LNCaP clone FGC (cell line): ENCODE measurements at regions not wholly inside any gene's neighbourhood (a gene's known extent, or its start where the extent isn't known, plus 50 kb on each side); places are given as distances from the start of the nearest gene placed in this dataset.

Source experiments
- DNase-seq: peaks from one replicate; pipeline ENCODE4 v3.0.0-alpha.2; 2011; ENCODE audit warnings: low read depth
- H3K4me3 ChIP-seq: 2 replicates; pipeline ENCODE4 v1.5.1; 2011; ENCODE audit warnings: mild to moderate bottlenecking, low read depth, low read length, control low read depth
- TF ChIP-seq, protein P1 (sequence below): IDR thresholded peaks from 2 replicates; pipeline ENCODE4 v1.5.1; 2012; ENCODE audit warnings: mild to moderate bottlenecking; ENCODE audit not compliant: control insufficient read depth, insufficient read depth; ENCODE audit errors: extremely low read depth

DNA sequence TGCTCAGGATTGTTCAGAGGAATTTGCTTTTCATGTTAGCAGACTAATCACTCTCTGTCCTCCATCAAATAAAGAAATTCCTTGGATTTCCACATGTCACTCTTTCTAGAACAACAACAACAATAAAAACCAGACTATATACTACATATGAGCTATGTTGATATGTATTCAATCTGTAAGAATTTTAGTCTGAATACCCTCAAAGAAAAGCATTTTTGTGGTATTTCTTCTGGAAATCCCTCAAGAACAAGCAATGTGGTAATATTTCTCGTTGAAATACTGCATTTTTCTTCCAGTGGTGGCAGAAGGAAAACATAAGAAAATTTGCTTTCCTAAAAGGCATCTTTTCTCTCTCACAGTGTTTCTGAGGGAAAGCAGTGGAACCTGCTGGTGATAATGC lies 312.6 kb upstream of the RSPO3 start:
- no peak overlapping the region for H3K4me3 ChIP-seq
- DNase-seq, result no peak
- TF ChIP-seq, protein P1, sequence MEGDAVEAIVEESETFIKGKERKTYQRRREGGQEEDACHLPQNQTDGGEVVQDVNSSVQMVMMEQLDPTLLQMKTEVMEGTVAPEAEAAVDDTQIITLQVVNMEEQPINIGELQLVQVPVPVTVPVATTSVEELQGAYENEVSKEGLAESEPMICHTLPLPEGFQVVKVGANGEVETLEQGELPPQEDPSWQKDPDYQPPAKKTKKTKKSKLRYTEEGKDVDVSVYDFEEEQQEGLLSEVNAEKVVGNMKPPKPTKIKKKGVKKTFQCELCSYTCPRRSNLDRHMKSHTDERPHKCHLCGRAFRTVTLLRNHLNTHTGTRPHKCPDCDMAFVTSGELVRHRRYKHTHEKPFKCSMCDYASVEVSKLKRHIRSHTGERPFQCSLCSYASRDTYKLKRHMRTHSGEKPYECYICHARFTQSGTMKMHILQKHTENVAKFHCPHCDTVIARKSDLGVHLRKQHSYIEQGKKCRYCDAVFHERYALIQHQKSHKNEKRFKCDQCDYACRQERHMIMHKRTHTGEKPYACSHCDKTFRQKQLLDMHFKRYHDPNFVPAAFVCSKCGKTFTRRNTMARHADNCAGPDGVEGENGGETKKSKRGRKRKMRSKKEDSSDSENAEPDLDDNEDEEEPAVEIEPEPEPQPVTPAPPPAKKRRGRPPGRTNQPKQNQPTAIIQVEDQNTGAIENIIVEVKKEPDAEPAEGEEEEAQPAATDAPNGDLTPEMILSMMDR, result no peak

DNA sequence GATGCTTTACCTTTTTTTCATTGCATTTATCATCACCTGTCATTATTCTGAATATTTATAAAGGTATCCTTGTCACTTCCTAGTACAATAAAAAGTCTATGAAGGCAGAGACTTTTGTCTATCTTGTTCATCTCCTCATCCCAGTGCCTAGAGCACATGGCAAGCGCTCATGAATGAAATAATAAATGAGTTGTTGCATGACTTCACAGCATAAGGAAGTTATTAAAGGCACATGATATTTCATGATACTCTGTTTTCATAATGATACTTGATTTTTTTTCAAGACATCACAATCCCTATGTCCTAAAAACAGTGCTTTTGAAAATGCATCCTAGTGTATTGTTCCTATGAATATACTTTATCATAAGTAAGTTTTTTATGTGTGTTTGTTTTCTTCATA lies 310.6 kb upstream of the RSPO3 start:
- no peak for DNase-seq
- TF ChIP-seq, protein P1, result no peak
- H3K4me3 ChIP-seq, result no peak overlapping the region

DNA sequence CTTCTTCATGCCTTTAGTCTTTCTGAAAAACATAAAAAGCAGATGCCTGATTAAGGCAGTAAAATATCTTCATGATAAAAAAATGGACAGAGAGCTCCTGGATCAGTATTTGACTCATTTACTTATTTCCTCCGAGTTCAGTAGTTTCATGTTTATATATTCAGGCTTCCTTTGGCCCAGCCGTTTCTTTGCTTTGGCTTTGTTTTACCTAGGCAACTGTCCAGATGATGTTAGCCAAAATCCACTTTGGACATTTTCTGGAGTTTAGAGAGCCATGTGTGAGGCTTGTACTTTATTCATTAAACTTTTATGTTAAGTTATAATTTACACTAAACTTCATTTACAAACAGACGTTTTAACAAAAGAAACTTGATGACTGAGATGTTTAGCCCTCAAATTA lies 307.1 kb upstream of the RSPO3 start:
- no peak for DNase-seq
- TF ChIP-seq, protein P1, result no peak
- H3K4me3 ChIP-seq, result no peak overlapping the region

DNA sequence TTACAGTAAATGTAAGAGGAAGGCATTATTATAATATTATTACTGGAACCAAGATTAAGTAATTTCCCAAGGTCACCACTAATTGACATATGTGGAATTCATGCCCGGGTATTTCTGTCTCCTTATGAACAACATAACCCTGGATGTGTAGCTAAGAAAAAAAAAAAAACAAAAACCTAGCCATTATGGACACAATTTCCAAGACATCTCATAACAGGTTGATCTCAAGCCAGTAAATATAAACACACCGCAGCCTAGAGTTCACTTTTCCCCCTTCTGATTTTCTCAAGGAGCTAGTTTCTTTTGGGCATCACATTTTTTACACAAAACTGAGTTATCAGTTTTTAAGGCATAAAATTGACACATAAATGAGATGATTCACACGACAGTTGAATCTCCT lies 306.5 kb upstream of the RSPO3 start:
- TF ChIP-seq, protein P1, result no peak

DNA sequence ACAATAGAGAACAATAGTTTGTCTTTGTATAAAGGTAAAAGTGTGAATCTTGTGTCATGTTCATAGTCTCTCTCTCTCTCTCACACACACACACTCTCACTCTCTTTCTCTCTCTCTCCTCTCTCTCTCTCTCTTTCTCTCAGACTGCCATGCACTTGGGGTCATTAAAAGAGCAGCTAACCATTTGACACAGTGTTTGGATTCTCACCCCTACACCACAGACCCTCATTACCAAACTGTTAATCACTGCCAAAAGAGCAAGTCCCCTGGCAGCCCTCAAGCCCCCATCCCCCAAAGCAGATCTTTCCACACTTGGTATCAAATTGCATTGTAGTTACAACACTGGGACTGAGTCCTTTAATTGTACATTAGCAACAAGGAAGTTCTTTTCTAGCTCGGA lies 305.8 kb upstream of the RSPO3 start:
- DNase-seq, result no peak
- TF ChIP-seq, protein P1, result no peak
- H3K4me3 ChIP-seq, result no peak overlapping the region

More for the DNA sequence above, 306.5 kb upstream of the RSPO3 start:
- H3K4me3 ChIP-seq, result no peak overlapping the region
- no peak for DNase-seq

DNA sequence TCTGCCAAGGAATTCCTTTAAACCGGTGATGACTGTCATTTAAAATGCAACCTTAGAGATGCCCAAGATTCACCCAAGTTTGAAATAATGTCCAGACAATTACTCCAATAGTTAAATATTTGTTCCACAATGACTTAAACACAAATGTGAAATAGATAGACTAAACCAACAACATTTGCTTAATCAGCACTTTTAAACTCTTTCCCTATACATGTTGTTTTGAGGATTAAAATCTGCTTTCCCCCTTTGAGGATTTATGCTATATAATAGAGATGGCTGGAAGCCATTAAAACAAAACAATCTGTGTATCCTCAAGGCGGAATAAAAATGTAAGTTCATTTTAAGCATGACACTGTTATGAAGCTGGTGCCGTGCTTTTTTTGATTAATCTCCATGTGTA lies 297.8 kb upstream of the RSPO3 start:
- H3K4me3 ChIP-seq, result no peak overlapping the region
- DNase-seq, result no peak
- TF ChIP-seq, protein P1, result no peak

DNA sequence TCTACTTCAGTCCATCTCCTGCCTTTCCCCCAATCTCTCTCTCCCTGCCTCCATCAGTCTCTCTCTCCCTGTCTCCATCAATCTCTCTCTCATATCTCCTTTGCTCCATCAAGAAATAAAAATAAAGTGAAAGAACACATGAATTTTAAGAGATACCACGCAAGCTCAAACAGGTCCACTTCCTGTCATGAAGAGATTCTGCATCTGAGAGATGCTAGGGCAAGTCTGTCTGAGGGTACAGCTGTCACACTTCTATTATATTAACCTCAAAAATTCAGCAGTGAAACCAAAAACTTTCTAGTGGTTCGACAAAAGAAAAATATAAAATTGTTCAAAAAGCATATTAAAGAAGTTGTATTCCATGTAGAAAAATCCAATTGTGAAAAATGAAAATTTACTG lies 296.8 kb upstream of the RSPO3 start:
- H3K4me3 ChIP-seq, result no peak overlapping the region
- no peak for DNase-seq
- TF ChIP-seq, protein P1, result no peak
